Stomach (tissue), 8 donors: ENCODE measurements at regions not wholly inside any gene's neighbourhood (a gene's known extent, or its start where the extent isn't known, plus 50 kb on each side); places are given as distances from the start of the nearest gene placed in this dataset.

Experiments used
- DNase-seq, 2 donors: peaks; one replicate each; pipeline versions ENCODE4 v3.0.0 to v3.0.0-alpha.2; 2013 to 2019
- H3K27ac ChIP-seq, 5 donors: fragments of 200-600 bp in 4 of 5; sonication (generic) in 4 of 5; one replicate each; pipeline ENCODE4 v1.5.1; 2013 to 2019; ENCODE audit warnings: mild to moderate bottlenecking in 1 of 5, moderate library complexity in 1 of 5
- H3K27me3 ChIP-seq, 3 donors: fragments of 200-600 bp; sonication (generic); one replicate each; pipeline ENCODE4 v1.5.1; 2017 to 2019; ENCODE audit warnings: mixed run types in 1 of 3
- H3K36me3 ChIP-seq, 4 donors: fragments of 200-600 bp; sonication (generic); 1 replicate in 3 of 4; 2 replicates in 1 of 4; pipeline ENCODE4 v1.5.1; 2016 to 2019
- H3K4me1 ChIP-seq, 4 donors: fragments of 200-600 bp; sonication (generic); one replicate each; pipeline ENCODE4 v1.5.1; 2016 to 2019
- H3K4me3 ChIP-seq, 4 donors: fragments of 200-600 bp; sonication (generic) in 3 of 4; one replicate each; pipeline ENCODE4 v1.5.1; 2016 to 2019; ENCODE audit warnings: mild to moderate bottlenecking in 1 of 4
- H3K9me3 ChIP-seq, 4 donors: fragments of 200-600 bp; sonication (generic); one replicate each; pipeline ENCODE4 v1.5.1; 2016 to 2019
- EP300 ChIP-seq: sonication (generic); formaldehyde crosslinking; IDR thresholded peaks from one replicate; pipeline ENCODE4 v1.6.1; 2017; ENCODE audit warnings: antibody characterized with exemption
- POLR2A ChIP-seq, 4 donors: fragments of 450-650 bp; IDR thresholded peaks; one replicate each; pipeline ENCODE4 v1.6.1; 2016; ENCODE audit warnings: antibody characterized with exemption in 4 of 4, control low read depth in 2 of 4, mild to moderate bottlenecking in 1 of 4, moderate library complexity in 1 of 4
- POLR2AphosphoS5 ChIP-seq, 3 donors: sonication (generic); formaldehyde crosslinking; IDR thresholded peaks; one replicate each; pipeline ENCODE4 v1.6.1; 2016; ENCODE audit warnings: antibody characterized with exemption in 3 of 3
- WGBS, 5 donors: extraction: QIAGEN DNeasy Blood & Tissue Kit in 3 of 5; methylation state at CpG; one replicate each; pipeline versions ENCODE4 v1.1.5 to v1.1.7; 2013 to 2018; 5-methylcytosine and 5-hydroxymethylcytosine counted together
- intact Hi-C: fragments of 100-400 bp; cut with DNase I; formaldehyde crosslinking; loops from one replicate; pipeline ENCODE4 v1.15.1; 2023; ENCODE audit warnings: low total_unique reads
- TF ChIP-seq, protein P1 (sequence below), 7 experiments: fragments of 450-650 bp in 4 of 7; fragments of 200-600 bp in 3 of 7; sonication (generic) in 3 of 7; IDR thresholded peaks; one replicate each; pipeline ENCODE4 v1.5.1; 2016 to 2019; ENCODE audit warnings: antibody characterized with exemption in 7 of 7, control low read depth in 2 of 7, mild to moderate bottlenecking in 1 of 7
- donor health status: healthy with polysubstance abuse.
- donor health status: Bipolar disorder and iron deficiency.
- donor health status: healthy.

DNA sequence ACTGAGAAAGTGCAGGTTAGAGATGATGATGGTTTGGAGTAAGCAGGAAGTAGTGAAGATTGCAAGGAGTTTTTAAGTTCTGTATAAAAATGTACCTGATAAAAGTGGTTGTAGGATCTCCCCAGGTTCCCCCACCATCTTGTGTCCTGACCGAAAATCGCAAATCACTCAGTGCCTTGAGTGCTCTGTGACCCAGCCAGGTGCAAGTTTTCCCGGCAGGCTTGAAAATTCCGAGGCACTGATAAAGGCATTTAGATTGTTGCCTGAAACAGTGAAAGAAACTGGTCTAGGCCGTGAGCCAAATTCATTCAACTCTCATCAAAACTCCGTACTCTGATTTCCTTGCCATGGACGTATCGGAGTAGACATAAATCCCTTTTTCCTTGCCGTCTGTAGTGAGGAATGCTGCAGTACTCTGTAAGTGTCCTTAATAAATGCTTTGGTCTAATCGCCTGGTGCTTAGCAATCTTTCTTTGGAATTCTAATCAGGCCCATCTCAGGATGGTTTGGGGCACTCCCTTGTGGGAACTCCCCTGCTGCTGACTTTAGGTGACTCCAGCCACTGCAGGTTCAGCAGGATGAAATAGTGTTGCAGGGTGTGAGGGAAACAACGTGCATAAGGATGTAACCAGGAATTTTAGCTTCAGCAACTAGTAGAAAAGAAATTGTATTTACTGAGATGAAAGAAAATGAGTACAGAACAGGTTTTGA, 1199.8 kb upstream of the MAP3K7 start:
- Histone ChIP-seq H3K27ac (no peak overlapping the region), H3K9me3 (peaks cover 0 to 8% (median 3%) of the 10 kb centered on the region in 4 donors), H3K4me3 (no peak overlapping the region), H3K36me3 (no peaks in the 10 kb centered on the region), H3K27me3 (no peaks in the 10 kb centered on the region), H3K4me1 (no peaks in the 10 kb centered on the region)
- DNase-seq: no peak
- 61 to 72% (median 68%) methylated on average over 11 of the region's 11 CpGs for WGBS, 5 donors
- intact Hi-C loops: no loop called here
- TF ChIP-seq POLR2AphosphoS5 (IDR thresholded peaks at IDR 0.05): no peak
- TF ChIP-seq EP300: no peak
- TF ChIP-seq, protein P1, sequence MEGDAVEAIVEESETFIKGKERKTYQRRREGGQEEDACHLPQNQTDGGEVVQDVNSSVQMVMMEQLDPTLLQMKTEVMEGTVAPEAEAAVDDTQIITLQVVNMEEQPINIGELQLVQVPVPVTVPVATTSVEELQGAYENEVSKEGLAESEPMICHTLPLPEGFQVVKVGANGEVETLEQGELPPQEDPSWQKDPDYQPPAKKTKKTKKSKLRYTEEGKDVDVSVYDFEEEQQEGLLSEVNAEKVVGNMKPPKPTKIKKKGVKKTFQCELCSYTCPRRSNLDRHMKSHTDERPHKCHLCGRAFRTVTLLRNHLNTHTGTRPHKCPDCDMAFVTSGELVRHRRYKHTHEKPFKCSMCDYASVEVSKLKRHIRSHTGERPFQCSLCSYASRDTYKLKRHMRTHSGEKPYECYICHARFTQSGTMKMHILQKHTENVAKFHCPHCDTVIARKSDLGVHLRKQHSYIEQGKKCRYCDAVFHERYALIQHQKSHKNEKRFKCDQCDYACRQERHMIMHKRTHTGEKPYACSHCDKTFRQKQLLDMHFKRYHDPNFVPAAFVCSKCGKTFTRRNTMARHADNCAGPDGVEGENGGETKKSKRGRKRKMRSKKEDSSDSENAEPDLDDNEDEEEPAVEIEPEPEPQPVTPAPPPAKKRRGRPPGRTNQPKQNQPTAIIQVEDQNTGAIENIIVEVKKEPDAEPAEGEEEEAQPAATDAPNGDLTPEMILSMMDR (IDR thresholded peaks at IDR 0.05): no peak
- TF ChIP-seq POLR2A (IDR thresholded peaks at IDR 0.05): no peak

DNA sequence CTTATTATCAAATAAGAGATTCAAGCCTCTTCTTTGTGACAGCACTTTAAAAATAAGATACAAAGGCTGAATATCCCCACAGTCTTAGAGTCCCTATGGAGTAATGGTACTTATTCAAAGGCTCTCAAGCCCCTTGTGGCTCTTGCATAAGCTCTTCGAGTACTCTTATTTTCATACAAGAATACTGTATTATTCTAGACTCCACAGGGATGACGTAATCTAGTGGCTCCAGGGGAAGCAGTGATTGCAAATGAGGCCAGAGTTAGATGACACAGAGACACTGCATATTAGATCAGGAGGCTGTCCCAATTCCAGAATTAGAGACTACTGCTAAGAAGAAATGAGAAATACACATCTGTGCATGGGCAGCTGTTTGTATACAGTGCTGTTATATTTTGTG, 1195.9 kb upstream of the MAP3K7 start:
- Histone ChIP-seq H3K27me3 (no peaks in the 10 kb centered on the region), H3K9me3 (peaks cover 0 to 8% (median 3%) of the 10 kb centered on the region in 4 donors), H3K4me1 (no peaks in the 10 kb centered on the region), H3K36me3 (no peaks in the 10 kb centered on the region), H3K27ac (no peak overlapping the region), H3K4me3 (no peak overlapping the region)
- peak in 1 of 2 donors; percentile 3 for DNase-seq
- intact Hi-C loops: no loop called here
- TF ChIP-seq POLR2AphosphoS5 (IDR thresholded peaks at IDR 0.05): no peak
- no peak for TF ChIP-seq EP300
- TF ChIP-seq, protein P1 (IDR thresholded peaks at IDR 0.05): no peak
- TF ChIP-seq POLR2A (IDR thresholded peaks at IDR 0.05): no peak
- WGBS, 5 donors: 67 to 80% (median 76%) methylated on average over 2 of the region's 2 CpGs

DNA sequence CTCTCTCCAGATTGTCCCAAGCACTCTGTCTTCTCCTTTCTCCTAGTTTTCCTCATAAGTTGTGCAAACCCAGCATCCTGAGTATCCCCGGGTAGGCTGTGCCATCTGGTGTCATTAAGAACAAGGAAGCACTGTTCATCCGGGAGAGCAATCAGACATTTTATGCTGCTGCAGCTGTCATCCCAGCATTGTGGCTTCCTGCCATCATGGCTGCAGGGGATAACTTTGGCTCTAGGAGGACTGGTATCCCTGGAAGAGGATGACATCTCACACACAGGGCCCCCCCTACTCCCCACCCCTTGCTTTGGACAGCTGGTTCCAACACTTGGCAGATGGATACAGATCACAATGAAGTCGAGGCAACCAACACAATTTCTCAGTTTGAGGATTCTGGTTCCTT, 1195.1 kb upstream of the MAP3K7 start:
- Histone ChIP-seq H3K4me1 (no peaks in the 10 kb centered on the region), H3K27me3 (no peaks in the 10 kb centered on the region), H3K4me3 (no peak overlapping the region), H3K9me3 (peaks cover 0 to 8% (median 3%) of the 10 kb centered on the region in 4 donors), H3K27ac (no peak overlapping the region), H3K36me3 (no peaks in the 10 kb centered on the region)
- TF ChIP-seq, protein P1 (IDR thresholded peaks at IDR 0.05): no peak
- TF ChIP-seq POLR2AphosphoS5 (IDR thresholded peaks at IDR 0.05) (no peak), EP300 (no peak), POLR2A (IDR thresholded peaks at IDR 0.05) (no peak)
- peak in 1 of 2 donors; percentile 13 for DNase-seq
- 52 to 63% (median 56%) methylated on average over 3 of the region's 3 CpGs for WGBS, 5 donors
- intact Hi-C loops: no loop called here

GRCh38 chr6:91780270-91780669, 1193.4 kb upstream of the MAP3K7 start:
- peaks cover 0 to 16% (median 3%) of the 10 kb centered on the region in 4 donors for H3K9me3 ChIP-seq
- WGBS, 5 donors: 81 to 94% (median 89%) methylated on average over 2 of the region's 2 CpGs
- no peak for DNase-seq
- no peak overlapping the region for H3K4me3 ChIP-seq
- no peaks in the 10 kb centered on the region for H3K36me3 ChIP-seq
- no peaks in the 10 kb centered on the region for H3K27me3 ChIP-seq
- intact Hi-C loops: no loop called here
- TF ChIP-seq, protein P1 (IDR thresholded peaks at IDR 0.05): no peak
- TF ChIP-seq POLR2AphosphoS5 (IDR thresholded peaks at IDR 0.05) (no peak), EP300 (no peak), POLR2A (IDR thresholded peaks at IDR 0.05) (no peak)
- H3K27ac ChIP-seq: no peak overlapping the region
- H3K4me1 ChIP-seq: no peaks in the 10 kb centered on the region
